Endodermal cell (in vitro differentiated cells): ENCODE measurements at regions not wholly inside any gene's neighbourhood (a gene's known extent, or its start where the extent isn't known, plus 50 kb on each side); places are given as distances from the start of the nearest gene placed in this dataset.
"Not testable (repeated sequence)": the region's sequence is repeated elsewhere in the genome, so short reads cannot be mapped to it uniquely, and the experiment has no call there.

ENCODE experiments used
- DNase-seq: peaks from one replicate; pipeline ENCODE4 v3.0.0-alpha.2; 2017
- H3K27ac ChIP-seq: 2 replicates; pipeline ENCODE4 v1.5.1; 2013; ENCODE audit warnings: mild to moderate bottlenecking, low read depth, low read length, moderate library complexity
- H3K27me3 ChIP-seq: 2 replicates; pipeline ENCODE4 v1.6.1; 2013; ENCODE audit warnings: mild to moderate bottlenecking, low read length, moderate library complexity; ENCODE audit not compliant: insufficient read depth, control insufficient read depth, poor library complexity, severe bottlenecking
- H3K36me3 ChIP-seq: 2 replicates; pipeline ENCODE4 v1.7.0; 2013; ENCODE audit warnings: mild to moderate bottlenecking, low read length, moderate library complexity; ENCODE audit not compliant: control insufficient read depth, insufficient read depth
- H3K4me1 ChIP-seq: one replicate; pipeline ENCODE4 v1.7.0; 2013; ENCODE audit warnings: low read length; ENCODE audit not compliant: control insufficient read depth, insufficient read depth
- H3K4me3 ChIP-seq: 2 replicates; pipeline ENCODE4 v1.5.1; 2013; ENCODE audit warnings: mild to moderate bottlenecking, low read length, moderate library complexity
- H3K9ac ChIP-seq: 2 replicates; pipeline ENCODE4 v1.6.1; 2013; ENCODE audit warnings: mild to moderate bottlenecking, low read length, moderate library complexity; ENCODE audit not compliant: poor library complexity, severe bottlenecking; ENCODE audit errors: extremely low read depth
- H3K9me3 ChIP-seq: 2 replicates; pipeline ENCODE4 v1.6.1; 2013; ENCODE audit warnings: mild to moderate bottlenecking, low read length, moderate library complexity; ENCODE audit not compliant: control insufficient read depth
- H3K27ac Mint-ChIP-seq: 2 replicates; pipeline ENCODE4 v1.8.0; 2020; ENCODE audit warnings: mixed read lengths
- H3K27me3 Mint-ChIP-seq: 2 replicates; pipeline ENCODE4 v1.8.0; 2021; ENCODE audit warnings: mild to moderate bottlenecking, mixed read lengths; ENCODE audit not compliant: insufficient read depth
- H3K36me3 Mint-ChIP-seq: 2 replicates; pipeline ENCODE4 v1.8.0; 2020; ENCODE audit warnings: low read depth, mixed read lengths
- H3K4me1 Mint-ChIP-seq: 2 replicates; pipeline ENCODE4 v1.8.0; 2020; ENCODE audit warnings: mixed read lengths
- H3K4me3 Mint-ChIP-seq: 2 replicates; pipeline ENCODE4 v1.8.0; 2020; ENCODE audit warnings: mild to moderate bottlenecking, moderate library complexity, mixed read lengths
- H3K9me3 Mint-ChIP-seq: 2 replicates; pipeline ENCODE4 v1.8.0; 2020; ENCODE audit warnings: mild to moderate bottlenecking, mixed read lengths
- WGBS, 2 experiments: methylation state at CpG; one replicate each; pipeline versions ENCODE4 v1.1.5 to v1.1.7; 2013; ENCODE audit warnings: missing lambda C conversion rate in 2 of 2, mixed read lengths in 1 of 2; ENCODE audit not compliant: insufficient coverage in 1 of 2, insufficient read length in 1 of 2; 5-methylcytosine and 5-hydroxymethylcytosine counted together
- TF ChIP-seq, protein P1 (sequence below): fragments of 200-600 bp; sonication (generic); conservative IDR thresholded peaks from 2 replicates; pipeline ENCODE4 v1.5.0; 2021; ENCODE audit warnings: antibody characterized with exemption, mild to moderate bottlenecking

DNA sequence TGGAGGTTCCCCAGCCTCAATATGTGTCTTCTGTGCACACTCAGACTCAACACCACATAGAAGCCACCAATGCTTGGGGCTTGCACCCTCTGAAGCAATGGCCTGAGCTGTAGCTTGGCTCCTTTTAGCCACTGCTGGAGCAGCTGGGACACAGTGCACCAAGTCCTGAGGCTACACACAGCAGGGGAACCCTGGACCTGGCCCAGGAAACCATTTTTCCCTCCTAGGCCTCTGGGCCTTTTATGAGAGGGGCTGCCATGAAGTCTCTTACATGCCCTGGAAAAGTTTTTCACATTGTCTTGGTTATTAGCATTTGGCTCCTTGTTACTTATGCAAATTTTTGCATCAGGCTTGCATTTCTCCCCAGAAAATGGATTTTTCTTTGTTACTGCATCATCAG, 306.2 kb downstream of the CPXCR1 start:
- H3K36me3 ChIP-seq = no peaks in the 10 kb centered on the region
- H3K4me1 Mint-ChIP-seq = peaks cover 17% of the 10 kb centered on the region
- no peaks in the 10 kb centered on the region for H3K4me1 ChIP-seq
- H3K27me3 Mint-ChIP-seq = no peaks in the 10 kb centered on the region
- H3K27ac Mint-ChIP-seq = no peak overlapping the region
- TF ChIP-seq, protein P1, sequence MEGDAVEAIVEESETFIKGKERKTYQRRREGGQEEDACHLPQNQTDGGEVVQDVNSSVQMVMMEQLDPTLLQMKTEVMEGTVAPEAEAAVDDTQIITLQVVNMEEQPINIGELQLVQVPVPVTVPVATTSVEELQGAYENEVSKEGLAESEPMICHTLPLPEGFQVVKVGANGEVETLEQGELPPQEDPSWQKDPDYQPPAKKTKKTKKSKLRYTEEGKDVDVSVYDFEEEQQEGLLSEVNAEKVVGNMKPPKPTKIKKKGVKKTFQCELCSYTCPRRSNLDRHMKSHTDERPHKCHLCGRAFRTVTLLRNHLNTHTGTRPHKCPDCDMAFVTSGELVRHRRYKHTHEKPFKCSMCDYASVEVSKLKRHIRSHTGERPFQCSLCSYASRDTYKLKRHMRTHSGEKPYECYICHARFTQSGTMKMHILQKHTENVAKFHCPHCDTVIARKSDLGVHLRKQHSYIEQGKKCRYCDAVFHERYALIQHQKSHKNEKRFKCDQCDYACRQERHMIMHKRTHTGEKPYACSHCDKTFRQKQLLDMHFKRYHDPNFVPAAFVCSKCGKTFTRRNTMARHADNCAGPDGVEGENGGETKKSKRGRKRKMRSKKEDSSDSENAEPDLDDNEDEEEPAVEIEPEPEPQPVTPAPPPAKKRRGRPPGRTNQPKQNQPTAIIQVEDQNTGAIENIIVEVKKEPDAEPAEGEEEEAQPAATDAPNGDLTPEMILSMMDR = no peak
- no peak overlapping the region for H3K9ac ChIP-seq
- H3K36me3 Mint-ChIP-seq = peaks cover 5% of the 10 kb centered on the region
- no peak for DNase-seq
- no peaks in the 10 kb centered on the region for H3K27me3 ChIP-seq
- no peak overlapping the region for H3K4me3 Mint-ChIP-seq
- no peaks in the 10 kb centered on the region for H3K9me3 ChIP-seq
- H3K9me3 Mint-ChIP-seq = peaks cover 27% of the 10 kb centered on the region
- no peak overlapping the region for H3K27ac ChIP-seq
- no peak overlapping the region for H3K4me3 ChIP-seq

DNA sequence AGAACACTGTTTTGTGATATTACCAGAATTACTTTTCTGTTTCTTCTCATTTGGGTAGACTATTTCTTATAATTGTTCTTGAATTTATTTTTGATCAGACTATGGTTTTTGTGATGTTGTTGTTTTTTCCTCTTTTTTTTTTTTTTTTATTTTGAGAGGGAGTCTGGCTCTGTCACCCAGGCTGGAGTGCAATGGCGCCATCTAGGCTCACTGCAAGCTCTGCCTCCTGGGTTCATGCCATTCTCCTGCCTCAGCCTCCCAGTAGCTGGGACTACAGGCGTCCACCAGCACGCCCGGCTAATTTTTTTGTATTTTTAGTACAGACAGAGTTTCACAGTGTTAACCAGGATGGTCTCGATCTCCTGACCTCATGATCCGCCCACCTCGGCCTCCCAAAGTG, 352.6 kb downstream of the CPXCR1 start:
- H3K36me3 ChIP-seq, H3K27me3 ChIP-seq, H3K4me1 ChIP-seq, H3K27me3 Mint-ChIP-seq, H3K9ac ChIP-seq, H3K27ac ChIP-seq, H3K4me3 Mint-ChIP-seq, H3K9me3 ChIP-seq, H3K36me3 Mint-ChIP-seq, H3K27ac Mint-ChIP-seq, H3K4me1 Mint-ChIP-seq, H3K4me3 ChIP-seq, DNase-seq: not testable (repeated sequence)
- 60 to 88% methylated on average over 1 to 6 of the region's 7 CpGs for WGBS, 2 experiments
- TF ChIP-seq, protein P1 = peak; percentile 60
- H3K9me3 Mint-ChIP-seq = peaks cover 23% of the 10 kb centered on the region

DNA sequence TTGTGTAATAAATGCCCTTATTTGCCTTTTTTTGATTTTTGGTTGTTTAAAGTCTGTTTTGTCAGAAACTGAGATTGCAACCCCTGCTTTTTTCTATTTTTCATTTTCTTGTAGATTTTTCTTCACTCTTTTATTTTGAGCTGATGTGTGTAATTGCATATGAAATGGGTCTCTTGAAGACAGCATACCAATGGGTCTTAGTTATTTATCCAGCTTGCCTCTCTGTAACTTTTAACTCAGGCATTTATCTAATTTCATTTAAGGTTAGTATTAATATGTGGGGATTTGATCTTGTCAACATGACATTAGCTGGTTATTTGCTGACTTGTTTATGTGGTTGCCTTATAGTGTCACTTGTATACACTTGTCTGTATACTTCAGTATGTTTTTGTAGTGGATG, 378.0 kb downstream of the CPXCR1 start:
- H3K27me3 Mint-ChIP-seq = no peaks in the 10 kb centered on the region
- H3K27ac Mint-ChIP-seq = no peak overlapping the region

More for the DNA sequence above, 378.0 kb downstream of the CPXCR1 start:
- Histone ChIP-seq H3K27ac (no peak overlapping the region), H3K9me3 (no peaks in the 10 kb centered on the region), H3K36me3 (no peaks in the 10 kb centered on the region), H3K27me3 (no peaks in the 10 kb centered on the region), H3K4me3 (no peak overlapping the region), H3K4me1 (no peaks in the 10 kb centered on the region), H3K9ac (no peak overlapping the region)
- Mint-ChIP-seq H3K9me3 (peaks cover 18% of the 10 kb centered on the region), H3K4me1 (no peaks in the 10 kb centered on the region), H3K4me3 (no peak overlapping the region), H3K36me3 (no peaks in the 10 kb centered on the region)
- no peak for DNase-seq
- TF ChIP-seq, protein P1 = no peak
